Endothelial cell of umbilical vein (primary cell): ENCODE measurements at regions not wholly inside any gene's neighbourhood (a gene's known extent, or its start where the extent isn't known, plus 50 kb on each side); places are given as distances from the start of the nearest gene placed in this dataset.

Experiments used
- BruUV-seq: library from RNA; stranded (reverse); fragments of 400-500 nt; replicated peaks from 2 replicates; lab custom pipeline; 2021; lab: Mats Ljungman, UMichigan
- CTCF ChIA-PET: fragments of 300-600, 350-600 bp; sonication (Branson Sonifier 250); formaldehyde crosslinking; loops from one replicate; lab custom pipeline; 2021; ENCODE audit warnings: antibody characterized with exemption, inconsistent platforms; lab: Charles Lee
- POLR2A ChIA-PET: fragments of 300-600, 350-600 bp; sonication (Branson Sonifier 250); formaldehyde crosslinking; loops from one replicate; lab custom pipeline; 2021; ENCODE audit warnings: antibody characterized with exemption, inconsistent platforms; lab: Charles Lee
- DNase-seq: peaks from one replicate; pipeline ENCODE4 v3.0.0-alpha.2; 2011; ENCODE audit warnings: low read depth, low spot score
- FAIRE-seq: peaks from 2 replicates; lab custom pipeline; 2011; peaks lifted over from hg19 to GRCh38; lab: Jason Lieb, UNC
- H2AFZ ChIP-seq: 2 replicates; pipeline ENCODE4 v1.6.0; 2012; ENCODE audit warnings: low read depth, low read length, control low read depth, inconsistent platforms
- H3K27ac ChIP-seq: 2 replicates; pipeline ENCODE4 v1.5.1; 2011; ENCODE audit warnings: low read depth, mild to moderate bottlenecking, control low read depth, low read length, moderate library complexity; ENCODE audit not compliant: insufficient read depth
- H3K27me3 ChIP-seq, 2 experiments: 2 replicates each; pipeline versions ENCODE4 v1.6.0 to v1.6.1; 2011; ENCODE audit warnings: low read length in 2 of 2, mixed read lengths in 1 of 2; ENCODE audit not compliant: control insufficient read depth in 2 of 2, insufficient read depth in 2 of 2
- H3K36me3 ChIP-seq, 2 experiments: 2 replicates in 1 of 2; 3 replicates in 1 of 2; pipeline ENCODE4 v1.5.1; 2011; ENCODE audit warnings: low read length in 2 of 2, mild to moderate bottlenecking in 1 of 2, moderate library complexity in 1 of 2; ENCODE audit not compliant: control insufficient read depth in 2 of 2, insufficient read depth in 2 of 2; ENCODE audit errors: extremely low read depth in 1 of 2
- H3K4me1 ChIP-seq: 3 replicates; pipeline ENCODE4 v1.5.1; 2011; ENCODE audit warnings: mild to moderate bottlenecking, low read length; ENCODE audit not compliant: control insufficient read depth, insufficient read depth; ENCODE audit errors: extremely low read depth
- H3K4me2 ChIP-seq: 2 replicates; pipeline ENCODE4 v1.6.1; 2011; ENCODE audit warnings: low read length, control low read depth, mixed read lengths; ENCODE audit not compliant: insufficient read depth
- H3K4me3 ChIP-seq, 3 experiments: fragments of 200-600 bp in 1 of 3; sonication (generic), shearing (Covaris generic) in 1 of 3; replicated peaks in 1 of 3; 2 replicates each; pipeline ENCODE4 v1.5.1; 2011 to 2016; ENCODE audit warnings: control low read depth in 3 of 3, low read length in 3 of 3, mild to moderate bottlenecking in 2 of 3, inconsistent platforms in 1 of 3, low read depth in 1 of 3, moderate library complexity in 1 of 3; ENCODE audit not compliant: insufficient read depth in 1 of 3
- H3K79me2 ChIP-seq: 2 replicates; pipeline ENCODE4 v1.6.0; 2012; ENCODE audit warnings: low read length, inconsistent platforms; ENCODE audit not compliant: control insufficient read depth, insufficient read depth
- H3K9ac ChIP-seq: replicated peaks from 2 replicates; pipeline ENCODE3; 2011; ENCODE audit warnings: low read length, control low read depth; ENCODE audit not compliant: insufficient read depth; ENCODE audit errors: extremely low read depth
- H3K9me1 ChIP-seq: replicated peaks from 3 replicates; pipeline ENCODE4 v1.6.0; 2011; ENCODE audit warnings: mild to moderate bottlenecking, low read length; ENCODE audit not compliant: control insufficient read depth, insufficient read depth; ENCODE audit errors: extremely low read depth
- H3K9me3 ChIP-seq: replicated peaks from 2 replicates; pipeline ENCODE4 v1.5.1; 2012; ENCODE audit warnings: low read length, inconsistent platforms; ENCODE audit not compliant: control insufficient read depth, insufficient read depth
- H4K20me1 ChIP-seq: replicated peaks from 2 replicates; pipeline ENCODE3; 2011; ENCODE audit warnings: mild to moderate bottlenecking, low read length; ENCODE audit not compliant: control insufficient read depth, insufficient read depth; ENCODE audit errors: extremely low read depth
- CTCF ChIP-seq, 2 donors: IDR thresholded peaks; 1 replicate in 1 of 2; 2 replicates in 1 of 2; pipeline ENCODE4 v1.5.1; 2011; ENCODE audit warnings: low read length in 2 of 2, mild to moderate bottlenecking in 2 of 2, moderate library complexity in 2 of 2, control low read depth in 1 of 2, inconsistent platforms in 1 of 2, low read depth in 1 of 2; ENCODE audit not compliant: insufficient read depth in 1 of 2; ENCODE audit errors: extremely low read depth in 1 of 2
- EZH2 ChIP-seq: IDR thresholded peaks from 2 replicates; pipeline ENCODE4 v1.6.1; 2012; ENCODE audit warnings: borderline replicate concordance, low read depth, mild to moderate bottlenecking, moderate library complexity, low read length, inconsistent platforms; ENCODE audit not compliant: severe bottlenecking
- FOS ChIP-seq: IDR thresholded peaks from 2 replicates; pipeline ENCODE4 v1.6.1; 2011; ENCODE audit warnings: mild to moderate bottlenecking, low read length, moderate library complexity, borderline replicate concordance; ENCODE audit not compliant: insufficient read depth
- GATA2 ChIP-seq: IDR thresholded peaks from 2 replicates; pipeline ENCODE4 v1.7.0; 2011; ENCODE audit warnings: low read depth, mild to moderate bottlenecking, moderate library complexity, mixed read lengths, low read length; ENCODE audit not compliant: insufficient read length, insufficient read depth
- JUN ChIP-seq: IDR thresholded peaks from 2 replicates; pipeline ENCODE4 v1.6.1; 2011; ENCODE audit warnings: borderline replicate concordance, low read depth; ENCODE audit not compliant: insufficient read length, insufficient read depth
- MAX ChIP-seq: IDR thresholded peaks from 2 replicates; pipeline ENCODE4 v1.6.1; 2011; ENCODE audit not compliant: insufficient read depth, insufficient read length
- MYC ChIP-seq: IDR thresholded peaks from one replicate; pipeline ENCODE4 v1.6.1; 2011; ENCODE audit warnings: mild to moderate bottlenecking, low read depth, low read length
- POLR2A ChIP-seq: IDR thresholded peaks from 2 replicates; pipeline ENCODE4 v1.6.1; 2012; ENCODE audit warnings: low read depth, mild to moderate bottlenecking, control low read depth, low read length
- POLR2AphosphoS5 ChIP-seq: IDR thresholded peaks from 2 replicates; pipeline ENCODE4 v1.6.1; 2012; ENCODE audit warnings: low read depth, mild to moderate bottlenecking, control low read depth, low read length, moderate library complexity; ENCODE audit not compliant: insufficient read depth
- dilution Hi-C: fragments of 300-500 bp; cut with MboI; formaldehyde crosslinking; loops from one replicate; pipeline ENCODE4 v1.15.0; 2019; ENCODE audit warnings: low sequenced_read_pairs; ENCODE audit not compliant: extremely low pct_ligation_motif_present
- intact Hi-C: fragments of 100-400 bp; cut with micrococcal nuclease; formaldehyde crosslinking; loops from one replicate; pipeline ENCODE4 v1.10.0; 2022

- no peaks in the 10 kb centered on the region for H3K9me3 ChIP-seq
- no peak for TF ChIP-seq FOS
- TF ChIP-seq JUN: no peak
- TF ChIP-seq MAX: no peak
- no peak for TF ChIP-seq CTCF (IDR thresholded peaks at IDR 0.05; ENCODE audit: extremely low read depth in 1 of 2, insufficient read depth in 1 of 2, low read depth in 1 of 2, low read length in 2 of 2)
- no peak for TF ChIP-seq POLR2A
- no peak for TF ChIP-seq POLR2AphosphoS5
- no peak for TF ChIP-seq MYC
- TF ChIP-seq EZH2: no peak
- TF ChIP-seq GATA2: no peak
- H2AFZ ChIP-seq: no peak overlapping the region
- no TSS peak for BruUV-seq
- no peaks in the 10 kb centered on the region for H3K4me1 ChIP-seq
- no peak for DNase-seq
- no peaks in the 10 kb centered on the region for H3K9me1 ChIP-seq
- intact Hi-C loops: no loop called here
- no peaks in the 10 kb centered on the region for H3K36me3 ChIP-seq
- no peak overlapping the region for H3K4me3 ChIP-seq
- no peak overlapping the region for H3K27ac ChIP-seq
- ChIA-PET CTCF (no interaction called here), POLR2A (no interaction called here)
- no peak for FAIRE-seq
- H3K9ac ChIP-seq: no peak overlapping the region
- no peak overlapping the region for H3K4me2 ChIP-seq
- H3K79me2 ChIP-seq: no peaks in the 10 kb centered on the region
- no peaks in the 10 kb centered on the region for H4K20me1 ChIP-seq
- H3K27me3 ChIP-seq: peaks cover 0 to 2% of the 10 kb centered on the region in 2 experiments
- dilution Hi-C loops: no loop called here
These were observed 229.1 kb upstream of the IGFBP3 start for GRCh38 chr7:46150202-46150601.
